Amniotic epithelial cell (primary cell): ENCODE measurements at regions not wholly inside any gene's neighbourhood (a gene's known extent, or its start where the extent isn't known, plus 50 kb on each side); places are given as distances from the start of the nearest gene placed in this dataset.

Source experiments
- DNase-seq: peaks from one replicate; pipeline ENCODE4 v3.0.0-alpha.2; 2010; ENCODE audit warnings: low read depth

DNA sequence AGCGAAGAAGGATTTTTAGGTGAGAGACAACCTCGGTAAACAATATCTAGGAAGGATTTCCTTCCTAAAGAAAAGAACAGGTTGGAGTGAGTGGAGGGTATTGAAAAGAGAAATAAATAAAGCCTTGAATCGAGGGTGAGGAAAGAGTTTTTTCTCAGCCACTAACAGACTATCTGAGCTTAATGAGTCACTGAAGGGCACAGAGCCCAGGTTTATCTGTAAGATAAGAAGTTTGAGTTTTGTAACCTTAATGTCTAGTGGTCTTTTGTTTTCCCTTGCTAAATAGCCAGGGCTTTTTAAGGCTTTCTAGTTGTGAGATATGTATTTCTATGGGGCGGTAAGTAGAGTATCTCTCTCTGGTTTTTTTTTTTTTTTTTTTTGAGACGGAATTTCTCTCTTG is 394.5 kb upstream of the KIRREL3 start:
- DNase-seq, result no peak

DNA sequence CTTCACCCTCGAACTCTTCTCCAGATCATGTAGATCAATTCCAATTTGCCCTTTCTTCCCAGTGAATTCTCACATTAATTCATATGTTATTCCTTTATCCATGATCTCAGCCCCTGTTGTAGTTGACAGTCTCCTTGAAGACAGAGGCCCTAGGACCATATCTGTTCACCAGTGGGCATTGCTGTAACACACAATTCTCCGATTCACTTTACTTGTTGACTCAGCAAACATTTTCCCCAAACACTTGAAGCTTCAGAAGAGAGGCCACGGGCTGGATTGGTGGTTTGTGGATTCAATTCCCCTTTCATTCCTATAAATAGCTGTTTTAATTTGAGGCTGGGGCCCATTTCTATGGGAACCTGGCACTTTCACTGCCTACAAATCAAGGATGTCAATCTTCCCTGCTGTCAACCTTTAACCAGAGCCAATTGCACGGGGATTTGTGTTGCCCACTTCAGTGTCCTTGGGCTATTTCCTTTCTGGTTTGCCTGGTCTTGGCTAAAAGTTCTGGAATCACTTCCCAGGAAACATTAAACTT is 393.0 kb upstream of the KIRREL3 start:
- DNase-seq, result no peak

- DNase-seq, result no peak
Measured at GRCh38 chr11:127392575-127392974, 392.0 kb upstream of the KIRREL3 start.

- DNase-seq, result no peak
Measured at GRCh38 chr11:127390465-127390864, 389.9 kb upstream of the KIRREL3 start.

DNA sequence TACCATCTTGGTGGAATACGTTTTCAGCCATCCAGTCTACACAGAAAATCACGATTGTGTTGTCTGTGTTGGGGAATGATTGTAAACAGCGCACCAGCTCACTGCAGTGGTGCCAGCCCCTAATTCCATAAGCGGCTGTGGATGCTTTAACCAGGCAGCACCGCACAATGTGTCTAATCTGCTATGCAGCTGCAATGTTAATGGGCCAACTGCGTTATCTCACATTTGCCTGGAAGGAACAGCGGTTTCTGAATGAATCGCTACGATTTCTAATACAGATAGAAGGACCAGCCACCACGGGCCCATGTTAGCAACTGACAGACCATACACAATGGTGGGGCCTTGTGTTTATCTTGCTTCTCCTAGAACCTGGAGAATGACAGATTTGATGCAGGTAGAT is 384.5 kb upstream of the KIRREL3 start:
- DNase-seq, result no peak

GRCh38 chr11:127383026-127383425 is 382.5 kb upstream of the KIRREL3 start:
- DNase-seq, result no peak

GRCh38 chr11:127381247-127381646 is 380.7 kb upstream of the KIRREL3 start:
- DNase-seq, result no peak

- no peak for DNase-seq
Measured at GRCh38 chr11:127379686-127380085, 379.1 kb upstream of the KIRREL3 start.

GRCh38 chr11:127376301-127376700 is 375.7 kb upstream of the KIRREL3 start:
- no peak for DNase-seq

- no peak for DNase-seq
Measured at GRCh38 chr11:127369356-127369755, 368.8 kb upstream of the KIRREL3 start.

DNA sequence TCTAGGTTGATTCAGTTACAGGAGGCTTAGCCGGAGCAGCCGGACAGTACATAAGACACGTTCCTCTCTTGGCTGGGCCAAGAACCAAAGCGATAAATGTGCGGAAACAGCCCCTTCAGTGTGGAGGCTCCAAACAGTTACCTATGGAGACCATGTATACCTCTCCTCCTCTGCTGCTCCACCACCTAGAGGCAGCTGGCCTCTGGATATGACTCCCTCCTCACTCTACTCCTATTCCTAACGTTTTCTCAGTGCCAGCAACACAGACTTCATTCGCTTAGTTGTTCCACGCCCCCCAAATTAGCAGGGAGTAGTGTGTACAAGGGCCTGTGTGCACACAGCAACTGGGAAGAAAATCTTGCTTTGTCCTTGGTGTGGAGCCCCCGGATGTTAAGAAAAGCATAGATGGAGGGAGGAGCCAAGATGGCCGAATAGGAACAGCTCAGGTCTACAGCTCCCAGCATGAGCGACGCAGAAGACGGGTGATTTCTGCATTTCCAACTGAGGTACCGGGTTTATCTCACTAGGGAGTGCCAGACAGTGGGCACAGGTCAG is 362.3 kb upstream of the KIRREL3 start:
- DNase-seq, result no peak

DNA sequence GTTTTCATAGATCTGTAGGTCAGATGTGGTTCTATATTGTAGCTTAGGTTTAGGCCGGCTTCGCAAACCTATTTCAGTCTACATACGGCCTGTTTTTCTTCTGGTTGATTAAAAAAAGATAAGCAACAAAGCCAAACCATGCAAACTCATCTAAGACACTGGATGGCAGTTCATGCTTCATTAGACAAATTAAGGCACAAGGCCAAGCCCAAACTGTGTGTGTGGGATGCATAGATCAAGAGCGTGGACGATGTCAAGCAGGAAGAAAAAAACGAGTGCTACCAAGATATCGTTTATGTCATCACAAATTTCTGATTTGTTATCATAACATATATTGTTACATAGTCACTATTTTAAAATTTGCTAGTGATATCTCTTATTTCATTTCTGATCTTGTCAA is 357.6 kb upstream of the KIRREL3 start:
- no peak for DNase-seq

DNA sequence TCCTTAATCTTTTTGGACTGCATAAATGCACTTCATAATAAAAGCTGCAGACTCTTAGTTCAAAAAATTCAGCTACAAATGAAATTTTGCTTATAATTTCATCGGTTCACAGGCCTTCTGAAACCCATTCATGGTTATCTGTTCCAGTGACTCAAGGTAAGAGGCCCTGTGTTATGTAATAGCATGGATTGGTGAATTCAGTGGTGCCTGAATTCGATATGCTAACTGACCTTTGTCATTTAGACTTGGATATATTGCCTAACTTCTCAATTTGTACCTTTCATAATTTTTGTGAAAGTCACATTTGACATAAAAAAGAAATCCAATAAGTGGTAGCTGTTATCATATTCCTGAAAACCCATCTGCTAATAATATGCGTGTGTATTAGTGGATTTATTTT is 349.9 kb upstream of the KIRREL3 start:
- no peak for DNase-seq

DNA sequence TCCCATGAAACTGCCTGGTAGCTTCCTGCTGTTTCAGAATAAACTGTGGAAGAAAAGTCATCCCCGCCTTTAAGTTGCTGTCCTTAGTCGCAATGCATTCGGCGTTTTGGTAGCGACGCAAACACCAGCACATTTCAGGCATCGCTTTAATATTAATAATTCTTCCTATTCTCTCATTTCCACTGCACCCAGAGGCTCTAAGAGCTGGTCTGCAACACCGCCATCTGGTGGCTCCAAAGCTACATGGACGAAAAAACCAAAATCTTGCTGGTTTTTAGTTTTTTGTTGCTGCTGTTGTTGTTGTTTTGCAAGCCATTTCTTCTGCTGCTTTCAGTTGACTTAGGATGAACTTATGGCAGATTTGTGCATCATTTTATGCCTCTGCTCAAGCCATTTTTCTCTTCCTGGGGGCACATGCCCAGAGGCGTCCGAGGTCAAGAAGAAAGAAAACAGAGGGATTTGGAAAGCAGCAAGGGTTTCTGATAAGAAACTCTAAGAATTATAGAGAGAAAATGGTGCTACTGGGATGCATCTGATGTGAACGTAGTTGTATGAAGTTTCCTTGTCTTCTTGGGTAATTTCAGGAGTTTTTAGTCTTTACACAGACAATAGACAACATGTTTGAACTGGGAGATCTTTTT is 345.4 kb upstream of the KIRREL3 start:
- peak; percentile 2 for DNase-seq

GRCh38 chr11:127340438-127340837 is 339.9 kb upstream of the KIRREL3 start:
- DNase-seq, result no peak

- DNase-seq, result no peak
Measured at GRCh38 chr11:127339376-127339775, 338.8 kb upstream of the KIRREL3 start.

GRCh38 chr11:127338380-127339259 is 338.1 kb upstream of the KIRREL3 start:
- no peak for DNase-seq

GRCh38 chr11:127334466-127334865 is 333.9 kb upstream of the KIRREL3 start:
- DNase-seq, result no peak

- DNase-seq, result no peak
Measured at GRCh38 chr11:127332896-127333295, 332.3 kb upstream of the KIRREL3 start.

DNA sequence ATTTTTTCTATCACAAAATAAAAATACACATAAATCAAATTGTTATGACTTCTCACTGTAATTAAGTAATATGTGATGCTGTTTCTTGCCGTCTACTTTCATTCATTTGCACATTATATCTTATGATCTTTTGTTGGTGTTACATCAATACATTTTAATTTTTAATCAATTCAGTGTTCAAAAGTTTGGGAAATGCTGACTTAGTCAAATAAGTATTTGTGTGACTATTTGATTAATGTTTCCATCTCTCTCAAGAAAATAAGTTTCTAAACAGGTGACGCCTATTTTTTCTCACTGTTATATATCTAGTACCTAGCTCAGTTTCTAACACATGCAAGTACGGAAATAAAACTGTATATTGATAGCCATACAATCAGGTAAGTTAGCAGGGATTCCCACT is 329.5 kb upstream of the KIRREL3 start:
- DNase-seq, result no peak

DNA sequence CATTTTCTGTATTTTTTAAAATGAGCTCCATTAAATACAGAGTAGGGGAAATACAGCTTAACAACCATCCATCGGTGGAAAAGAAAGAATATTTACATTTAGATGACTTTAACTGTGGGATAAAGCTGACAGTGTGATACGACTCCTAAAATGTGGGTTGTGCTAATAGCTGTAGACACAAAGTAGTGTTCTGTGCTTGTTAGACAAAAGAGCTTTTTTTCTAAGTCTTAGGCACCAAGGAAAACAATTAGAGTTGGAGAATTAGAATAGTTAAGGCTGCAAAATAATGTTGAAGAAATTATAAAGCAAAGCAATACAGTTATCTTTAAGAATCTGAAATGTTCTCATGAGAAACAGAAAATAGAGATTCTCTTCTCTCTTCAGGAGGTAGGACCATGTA is 307.7 kb upstream of the KIRREL3 start:
- DNase-seq, result no peak

- no peak for DNase-seq
Measured at GRCh38 chr11:127307700-127308099, 307.1 kb upstream of the KIRREL3 start.

GRCh38 chr11:127304634-127305033 is 304.1 kb upstream of the KIRREL3 start:
- DNase-seq, result no peak
